ENCODE measurements at regions not wholly inside any gene's neighbourhood (a gene's known extent, or its start where the extent isn't known, plus 50 kb on each side); places are given as distances from the start of the nearest gene placed in this dataset.

DNA sequence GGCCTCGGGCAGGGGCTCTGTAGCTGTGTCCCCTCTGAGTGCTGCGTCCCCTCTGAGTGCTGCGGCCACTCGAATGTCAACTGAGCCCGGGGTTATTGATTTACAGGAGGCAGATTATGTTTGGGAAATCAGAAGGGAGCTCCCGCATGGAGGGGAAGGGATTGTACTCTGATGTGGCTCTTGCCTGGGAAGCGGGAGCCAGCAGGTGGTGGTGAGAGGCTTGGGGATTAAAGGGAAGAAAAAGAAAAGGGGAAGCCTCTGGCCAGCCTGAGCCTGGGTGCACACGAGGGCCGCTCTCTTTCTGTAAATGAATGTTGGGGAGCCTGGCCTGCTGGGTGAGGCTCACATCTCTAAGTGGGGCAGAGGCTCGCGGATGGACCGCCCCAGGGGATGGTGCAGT is 143.7 kb downstream of the AACS start:
- Mint-ChIP-seq H3K9me3 (no peaks in the 10 kb centered on the region), H3K27ac (peak overlapping the region; percentile 8; the same call in 1 of the 2 replicates), H3K36me3 (peaks cover 3% of the 10 kb centered on the region; the same call in 1 of the 2 replicates), H3K4me1 (peaks cover 59% of the 10 kb centered on the region), H3K27me3 (ENCODE audit: low read depth) (no peaks in the 10 kb centered on the region), H3K4me3 (no peak overlapping the region)
- ATAC-seq (peak; percentile 69), DNase-seq (ENCODE audit: low spot score) (no peak)
- TF ChIP-seq ZNF512 (CRISPR knock-in tag; IDR thresholded peaks at IDR 0.05; ENCODE audit: borderline replicate concordance) (no peak), SMAD4 (CRISPR knock-in tag; IDR thresholded peaks at IDR 0.05) (no peak), TP53 (CRISPR knock-in tag; IDR thresholded peaks at IDR 0.05) (0 out of 2 replicates have a peak, but pooled peaks have one; percentile 36), USF2 (CRISPR knock-in tag; IDR thresholded peaks at IDR 0.05) (no peak), ATF1 (CRISPR knock-in tag; IDR thresholded peaks at IDR 0.05) (no peak), JAZF1 (CRISPR knock-in tag; IDR thresholded peaks at IDR 0.05) (no peak), ERG (CRISPR knock-in tag; IDR thresholded peaks at IDR 0.05) (no peak), STAT6 (CRISPR knock-in tag; conservative IDR thresholded peaks at IDR 0.05; ENCODE audit: low read depth) (no peak)
- TF ChIP-seq, protein P1, sequence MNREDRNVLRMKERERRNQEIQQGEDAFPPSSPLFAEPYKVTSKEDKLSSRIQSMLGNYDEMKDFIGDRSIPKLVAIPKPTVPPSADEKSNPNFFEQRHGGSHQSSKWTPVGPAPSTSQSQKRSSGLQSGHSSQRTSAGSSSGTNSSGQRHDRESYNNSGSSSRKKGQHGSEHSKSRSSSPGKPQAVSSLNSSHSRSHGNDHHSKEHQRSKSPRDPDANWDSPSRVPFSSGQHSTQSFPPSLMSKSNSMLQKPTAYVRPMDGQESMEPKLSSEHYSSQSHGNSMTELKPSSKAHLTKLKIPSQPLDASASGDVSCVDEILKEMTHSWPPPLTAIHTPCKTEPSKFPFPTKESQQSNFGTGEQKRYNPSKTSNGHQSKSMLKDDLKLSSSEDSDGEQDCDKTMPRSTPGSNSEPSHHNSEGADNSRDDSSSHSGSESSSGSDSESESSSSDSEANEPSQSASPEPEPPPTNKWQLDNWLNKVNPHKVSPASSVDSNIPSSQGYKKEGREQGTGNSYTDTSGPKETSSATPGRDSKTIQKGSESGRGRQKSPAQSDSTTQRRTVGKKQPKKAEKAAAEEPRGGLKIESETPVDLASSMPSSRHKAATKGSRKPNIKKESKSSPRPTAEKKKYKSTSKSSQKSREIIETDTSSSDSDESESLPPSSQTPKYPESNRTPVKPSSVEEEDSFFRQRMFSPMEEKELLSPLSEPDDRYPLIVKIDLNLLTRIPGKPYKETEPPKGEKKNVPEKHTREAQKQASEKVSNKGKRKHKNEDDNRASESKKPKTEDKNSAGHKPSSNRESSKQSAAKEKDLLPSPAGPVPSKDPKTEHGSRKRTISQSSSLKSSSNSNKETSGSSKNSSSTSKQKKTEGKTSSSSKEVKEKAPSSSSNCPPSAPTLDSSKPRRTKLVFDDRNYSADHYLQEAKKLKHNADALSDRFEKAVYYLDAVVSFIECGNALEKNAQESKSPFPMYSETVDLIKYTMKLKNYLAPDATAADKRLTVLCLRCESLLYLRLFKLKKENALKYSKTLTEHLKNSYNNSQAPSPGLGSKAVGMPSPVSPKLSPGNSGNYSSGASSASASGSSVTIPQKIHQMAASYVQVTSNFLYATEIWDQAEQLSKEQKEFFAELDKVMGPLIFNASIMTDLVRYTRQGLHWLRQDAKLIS (CRISPR knock-in tag; IDR thresholded peaks at IDR 0.05; ENCODE audit: borderline replicate concordance), result no peak
- POLR2A ChIA-PET, result interaction anchor here (1.0 kb wide), 1 partner anchor 10 kb away, joined by 3 read pairs; no protein-coding TSS in a partner anchor
- CTCF ChIA-PET, result interaction anchor here (0.8 to 1.4 kb wide), 3 partner anchors 26 to 191 kb away, joined by 3 to 5 read pairs (median 3); no protein-coding TSS in a partner anchor

- peaks cover 58% of the 10 kb centered on the region for H3K4me1 Mint-ChIP-seq
- H3K27ac Mint-ChIP-seq, result no peak overlapping the region; the same call in 1 of the 2 replicates
- ChIA-PET CTCF (interaction anchor here (0.9 to 1.6 kb wide), 6 partner anchors 12 to 52 kb away, joined by 3 to 9 read pairs (median 4); no protein-coding TSS in a partner anchor), POLR2A (interaction anchor here (0.7 to 1.2 kb wide), 2 partner anchors 22 to 45 kb away, joined by 3 read pairs; no protein-coding TSS in a partner anchor)
- H3K9me3 Mint-ChIP-seq, result no peaks in the 10 kb centered on the region
- peaks cover 9% of the 10 kb centered on the region for H3K36me3 Mint-ChIP-seq
- DNase-seq (ENCODE audit: low spot score) (no peak), ATAC-seq (peak; percentile 22)
- TF ChIP-seq GTF2I (CRISPR knock-in tag; conservative IDR thresholded peaks at IDR 0.05), result peak; percentile 72; the same call in 1 of the 2 replicates
- TF ChIP-seq RORB (CRISPR knock-in tag; IDR thresholded peaks at IDR 0.05), result no peak
- H3K27me3 Mint-ChIP-seq (ENCODE audit: low read depth), result no peaks in the 10 kb centered on the region
- H3K4me3 Mint-ChIP-seq, result no peak overlapping the region
These were observed 145.0 kb downstream of the AACS start for GRCh38 chr12:125210104-125210755.
